HG02943 (cell line): ENCODE measurements at regions not wholly inside any gene's neighbourhood (a gene's known extent, or its start where the extent isn't known, plus 50 kb on each side); places are given as distances from the start of the nearest gene placed in this dataset.

Experiments used
- ATAC-seq: cut with Tn5 transposase; IDR thresholded peaks from one replicate; pipeline ENCODE4 v1.9.1; 2021; ENCODE audit warnings: mild to moderate bottlenecking, low read depth, moderate library complexity; ENCODE audit not compliant: unreplicated experiment

- no peak for ATAC-seq
Measured at GRCh38 chr5:11992518-11992917, 88.3 kb upstream of the CTNND2 start.

GRCh38 chr5:11985993-11986392 lies 81.7 kb upstream of the CTNND2 start:
- no peak for ATAC-seq

GRCh38 chr5:11984196-11984595 lies 80.0 kb upstream of the CTNND2 start:
- ATAC-seq = no peak

- no peak for ATAC-seq
Measured at GRCh38 chr5:11981986-11982385, 77.7 kb upstream of the CTNND2 start.

GRCh38 chr5:11977904-11978303 lies 73.7 kb upstream of the CTNND2 start:
- no peak for ATAC-seq

GRCh38 chr5:11973469-11973868 lies 69.2 kb upstream of the CTNND2 start:
- ATAC-seq = no peak

- ATAC-seq = no peak
Measured at GRCh38 chr5:11963227-11963626, 59.0 kb upstream of the CTNND2 start.

GRCh38 chr5:11962122-11962521 lies 57.9 kb upstream of the CTNND2 start:
- ATAC-seq = no peak

GRCh38 chr5:11958321-11958720 lies 54.1 kb upstream of the CTNND2 start:
- no peak for ATAC-seq

- ATAC-seq = no peak
Measured at GRCh38 chr5:11955331-11955730, 51.1 kb upstream of the CTNND2 start.
